Caco-2 (cell line): ENCODE measurements at regions not wholly inside any gene's neighbourhood (a gene's known extent, or its start where the extent isn't known, plus 50 kb on each side); places are given as distances from the start of the nearest gene placed in this dataset.

Experiments
- BruUV-seq: library from RNA; stranded (reverse); fragments of 400-500 nt; replicated peaks from 2 replicates; lab custom pipeline; 2021; lab: Mats Ljungman, UMichigan
- CTCF ChIA-PET: fragments of 300-600 bp; sonication (Branson Sonifier 250); formaldehyde crosslinking; loops from one replicate; lab custom pipeline; 2022; ENCODE audit warnings: antibody characterized with exemption; lab: Charles Lee
- POLR2A ChIA-PET: fragments of 300-600 bp; sonication (Branson Sonifier 250); formaldehyde crosslinking; loops from one replicate; lab custom pipeline; 2022; ENCODE audit warnings: antibody characterized with exemption; lab: Charles Lee
- DNase-seq, 2 experiments: peaks; one replicate each; pipeline versions ENCODE4 v3.0.0 to v3.0.0-alpha.2; 2020 to 2022
- H3K27me3 ChIP-seq: replicated peaks from 2 replicates; pipeline ENCODE4 v1.6.0; 2011; ENCODE audit warnings: low read length; ENCODE audit not compliant: control insufficient read depth, insufficient read depth
- H3K36me3 ChIP-seq: 2 replicates; pipeline ENCODE4 v1.5.1; 2011; ENCODE audit warnings: low read length; ENCODE audit not compliant: control insufficient read depth, insufficient read depth
- H3K4me1 ChIP-seq: fragments of 250-450 bp; sonication (Bioruptor Pico); 2 replicates; pipeline ENCODE4 v1.5.1; 2020; ENCODE audit warnings: mild to moderate bottlenecking
- H3K4me3 ChIP-seq: 2 replicates; pipeline ENCODE4 v1.5.1; 2011; ENCODE audit warnings: low read depth, mild to moderate bottlenecking, control low read depth, low read length
- H3K9me3 ChIP-seq: fragments of 250-450 bp; sonication (Bioruptor Pico); 2 replicates; pipeline ENCODE4 v1.5.1; 2020; ENCODE audit warnings: mild to moderate bottlenecking, moderate library complexity
- H3K27ac Mint-ChIP-seq: one replicate; pipeline ENCODE4 v1.8.0; 2022; ENCODE audit warnings: mixed read lengths; ENCODE audit not compliant: unreplicated experiment
- H3K27me3 Mint-ChIP-seq: one replicate; pipeline ENCODE4 v1.8.0; 2022; ENCODE audit warnings: mixed read lengths; ENCODE audit not compliant: insufficient read depth, unreplicated experiment
- H3K36me3 Mint-ChIP-seq: one replicate; pipeline ENCODE4 v1.8.0; 2022; ENCODE audit warnings: mild to moderate bottlenecking, mixed read lengths; ENCODE audit not compliant: insufficient read depth, unreplicated experiment
- H3K4me1 Mint-ChIP-seq: one replicate; pipeline ENCODE4 v1.8.0; 2022; ENCODE audit warnings: low read depth, mixed read lengths; ENCODE audit not compliant: unreplicated experiment
- H3K4me3 Mint-ChIP-seq: one replicate; pipeline ENCODE4 v1.8.0; 2022; ENCODE audit warnings: mild to moderate bottlenecking, moderate library complexity, mixed read lengths; ENCODE audit not compliant: unreplicated experiment
- H3K9me3 Mint-ChIP-seq: one replicate; pipeline ENCODE4 v1.8.0; 2022; ENCODE audit warnings: mixed read lengths; ENCODE audit not compliant: unreplicated experiment
- intact Hi-C: fragments of 100-400 bp; cut with micrococcal nuclease; formaldehyde crosslinking; loops from one replicate; pipeline ENCODE4 v1.10.0; 2022; ENCODE audit not compliant: unreplicated experiment
- TF ChIP-seq, protein P1 (sequence below), 2 experiments: fragments of 200-600 bp in 1 of 2; IDR thresholded peaks; 1 replicate in 1 of 2; 2 replicates in 1 of 2; pipeline versions ENCODE4 v1.5.1 to v1.8.0; 2011 to 2022; ENCODE audit warnings: antibody characterized with exemption in 1 of 2, control low read depth in 1 of 2, inconsistent platforms in 1 of 2, low read depth in 1 of 2, low read length in 1 of 2, mild to moderate bottlenecking in 1 of 2, moderate library complexity in 1 of 2; ENCODE audit not compliant: insufficient read depth in 1 of 2, severe bottlenecking in 1 of 2, unreplicated experiment in 1 of 2

DNA sequence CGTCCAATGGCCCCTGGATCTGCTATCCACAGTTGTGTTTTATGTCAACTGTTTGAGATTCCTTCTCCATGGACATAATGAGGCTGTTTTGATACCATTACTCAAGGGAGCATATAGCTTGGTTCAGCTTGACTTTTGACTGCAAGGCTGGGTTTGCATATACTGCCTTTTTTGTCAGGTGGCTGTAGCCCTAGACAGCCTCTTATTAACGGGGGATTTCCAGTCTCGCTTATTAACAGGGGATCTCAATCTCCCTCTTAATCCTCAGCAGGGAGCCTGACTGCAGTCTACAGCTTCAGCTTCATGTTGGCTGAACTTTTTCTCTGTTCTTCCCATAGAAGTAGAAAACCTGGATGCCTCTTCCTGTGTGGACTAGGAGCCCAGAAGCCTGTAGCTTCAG is 73.7 kb upstream of the TNC start:
- ChIA-PET CTCF (no interaction called here), POLR2A (no interaction called here)
- H3K4me3 Mint-ChIP-seq, result no peak overlapping the region
- no peak overlapping the region for H3K4me3 ChIP-seq
- peaks cover 5% of the 10 kb centered on the region; the same call in 1 of the 2 replicates for H3K9me3 ChIP-seq
- intact Hi-C loops, result loop anchor here (10.0 kb wide), 1 partner anchor 237 kb away; no protein-coding TSS in a partner anchor
- H3K4me1 ChIP-seq, result no peaks in the 10 kb centered on the region
- no peaks in the 10 kb centered on the region for H3K27me3 ChIP-seq
- H3K9me3 Mint-ChIP-seq, result no peaks in the 10 kb centered on the region
- H3K27ac Mint-ChIP-seq, result no peak overlapping the region
- no peak for DNase-seq
- no TSS peak for BruUV-seq
- H3K4me1 Mint-ChIP-seq, result no peaks in the 10 kb centered on the region
- TF ChIP-seq, protein P1, sequence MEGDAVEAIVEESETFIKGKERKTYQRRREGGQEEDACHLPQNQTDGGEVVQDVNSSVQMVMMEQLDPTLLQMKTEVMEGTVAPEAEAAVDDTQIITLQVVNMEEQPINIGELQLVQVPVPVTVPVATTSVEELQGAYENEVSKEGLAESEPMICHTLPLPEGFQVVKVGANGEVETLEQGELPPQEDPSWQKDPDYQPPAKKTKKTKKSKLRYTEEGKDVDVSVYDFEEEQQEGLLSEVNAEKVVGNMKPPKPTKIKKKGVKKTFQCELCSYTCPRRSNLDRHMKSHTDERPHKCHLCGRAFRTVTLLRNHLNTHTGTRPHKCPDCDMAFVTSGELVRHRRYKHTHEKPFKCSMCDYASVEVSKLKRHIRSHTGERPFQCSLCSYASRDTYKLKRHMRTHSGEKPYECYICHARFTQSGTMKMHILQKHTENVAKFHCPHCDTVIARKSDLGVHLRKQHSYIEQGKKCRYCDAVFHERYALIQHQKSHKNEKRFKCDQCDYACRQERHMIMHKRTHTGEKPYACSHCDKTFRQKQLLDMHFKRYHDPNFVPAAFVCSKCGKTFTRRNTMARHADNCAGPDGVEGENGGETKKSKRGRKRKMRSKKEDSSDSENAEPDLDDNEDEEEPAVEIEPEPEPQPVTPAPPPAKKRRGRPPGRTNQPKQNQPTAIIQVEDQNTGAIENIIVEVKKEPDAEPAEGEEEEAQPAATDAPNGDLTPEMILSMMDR (IDR thresholded peaks at IDR 0.05; ENCODE audit: insufficient read depth in 1 of 2, low read depth in 1 of 2, low read length in 1 of 2, severe bottlenecking in 1 of 2, unreplicated experiment in 1 of 2), result no peak
- H3K36me3 ChIP-seq, result no peaks in the 10 kb centered on the region
- H3K36me3 Mint-ChIP-seq, result no peaks in the 10 kb centered on the region
- H3K27me3 Mint-ChIP-seq, result no peaks in the 10 kb centered on the region

DNA sequence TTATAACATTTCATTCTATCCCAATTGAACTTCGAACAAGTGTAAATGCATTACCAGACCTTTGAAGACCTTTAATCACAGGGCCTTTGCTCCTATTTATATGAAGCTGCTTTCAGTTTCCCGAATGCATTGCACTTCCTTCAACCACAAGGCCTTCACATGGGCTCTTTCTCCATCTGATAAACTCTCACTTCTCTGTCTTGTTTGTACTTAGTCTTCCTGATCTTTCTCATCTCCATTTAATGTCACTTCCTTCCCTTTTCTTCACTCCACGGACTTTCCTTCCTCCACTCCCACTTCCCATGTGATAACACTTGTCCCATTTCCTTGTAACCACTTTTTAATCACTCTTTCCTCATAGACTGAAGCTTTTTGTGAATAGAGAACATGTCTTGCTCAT is 74.3 kb upstream of the TNC start:
- intact Hi-C loops, result loop anchor here (10.0 kb wide), 1 partner anchor 237 kb away; no protein-coding TSS in a partner anchor
- DNase-seq, result no peak
- no peak overlapping the region for H3K4me3 Mint-ChIP-seq
- CTCF ChIA-PET, result no interaction called here
- no peaks in the 10 kb centered on the region for H3K9me3 Mint-ChIP-seq
- Histone ChIP-seq H3K36me3 (no peaks in the 10 kb centered on the region), H3K9me3 (peaks cover 5% of the 10 kb centered on the region; the same call in 1 of the 2 replicates), H3K4me3 (no peak overlapping the region), H3K27me3 (no peaks in the 10 kb centered on the region), H3K4me1 (no peaks in the 10 kb centered on the region)
- no peaks in the 10 kb centered on the region for H3K27me3 Mint-ChIP-seq
- no peaks in the 10 kb centered on the region for H3K4me1 Mint-ChIP-seq
- no peaks in the 10 kb centered on the region for H3K36me3 Mint-ChIP-seq
- POLR2A ChIA-PET, result no interaction called here
- no TSS peak for BruUV-seq
- no peak overlapping the region for H3K27ac Mint-ChIP-seq
- TF ChIP-seq, protein P1 (IDR thresholded peaks at IDR 0.05; ENCODE audit: insufficient read depth in 1 of 2, low read depth in 1 of 2, low read length in 1 of 2, severe bottlenecking in 1 of 2, unreplicated experiment in 1 of 2), result no peak

DNA sequence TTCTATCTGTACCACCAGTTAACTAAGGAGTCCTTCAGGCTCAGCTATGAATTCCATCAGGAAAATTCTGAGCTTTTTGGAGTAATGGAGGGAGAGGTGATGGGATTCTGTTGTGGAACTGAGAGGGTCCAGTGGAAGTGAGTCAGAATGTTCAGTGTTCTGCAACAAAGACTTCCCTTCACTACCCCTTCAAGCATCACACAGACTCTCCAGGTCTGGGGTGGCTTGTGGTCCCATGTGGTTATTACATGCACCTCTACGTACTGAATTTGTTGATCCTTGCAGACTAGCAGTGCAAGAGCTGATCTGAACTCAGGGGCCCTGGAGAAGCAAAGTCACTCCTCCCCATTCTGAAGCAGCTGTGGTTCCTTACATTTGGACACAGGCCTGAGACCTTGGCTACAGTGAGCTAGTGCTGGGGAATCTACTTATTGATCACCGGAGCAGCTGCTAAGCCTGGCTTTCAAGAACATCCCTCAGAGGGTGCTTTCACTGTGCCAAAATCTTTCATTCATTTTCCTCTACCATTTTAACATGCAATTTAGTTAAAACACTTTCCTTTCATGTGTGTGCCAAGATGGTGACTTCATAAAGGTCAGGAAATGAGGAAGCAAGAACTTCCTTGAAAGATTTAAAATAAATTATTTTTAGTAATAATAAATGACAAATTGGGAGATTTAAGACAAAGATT is 75.0 kb upstream of the TNC start:
- no peaks in the 10 kb centered on the region for H3K4me1 ChIP-seq
- Mint-ChIP-seq H3K4me3 (no peak overlapping the region), H3K4me1 (no peaks in the 10 kb centered on the region), H3K27ac (no peak overlapping the region), H3K27me3 (no peaks in the 10 kb centered on the region), H3K36me3 (no peaks in the 10 kb centered on the region), H3K9me3 (no peaks in the 10 kb centered on the region)
- H3K36me3 ChIP-seq, result no peaks in the 10 kb centered on the region
- TF ChIP-seq, protein P1 (IDR thresholded peaks at IDR 0.05; ENCODE audit: insufficient read depth in 1 of 2, low read depth in 1 of 2, low read length in 1 of 2, severe bottlenecking in 1 of 2, unreplicated experiment in 1 of 2), result no peak
- no peak overlapping the region for H3K4me3 ChIP-seq
- no peaks in the 10 kb centered on the region for H3K27me3 ChIP-seq
- DNase-seq, result no peak
- peaks cover 5% of the 10 kb centered on the region; the same call in 1 of the 2 replicates for H3K9me3 ChIP-seq
- BruUV-seq, result no TSS peak
- POLR2A ChIA-PET, result no interaction called here
- intact Hi-C loops, result loop anchor here (10.0 kb wide), 1 partner anchor 238 kb away; no protein-coding TSS in a partner anchor
- CTCF ChIA-PET, result no interaction called here
